Upper lobe of left lung (tissue), 6 donors: ENCODE measurements at regions not wholly inside any gene's neighbourhood (a gene's known extent, or its start where the extent isn't known, plus 50 kb on each side); places are given as distances from the start of the nearest gene placed in this dataset.

ENCODE experiments used
- ATAC-seq, 2 donors: fragments of 200-7000 bp; cut with Tn5 transposase; one replicate each; pipeline ENCODE4 v1.9.1; 2022; ENCODE audit warnings: mild to moderate bottlenecking in 2 of 2, moderate library complexity in 2 of 2; ENCODE audit not compliant: low FRiP score in 2 of 2
- DNase-seq, 2 donors: peaks; one replicate each; pipeline ENCODE4 v3.0.0-alpha.2; 2019 to 2020
- H3K27ac ChIP-seq, 4 donors: fragments of 200-600 bp; sonication (generic); one replicate each; pipeline ENCODE4 v1.5.1; 2016 to 2019
- H3K27me3 ChIP-seq, 4 donors: fragments of 200-600 bp; sonication (generic); one replicate each; pipeline ENCODE4 v1.5.1; 2017 to 2019
- H3K36me3 ChIP-seq, 4 donors: fragments of 200-600 bp; sonication (generic); one replicate each; pipeline ENCODE4 v1.5.1; 2016 to 2019
- H3K4me1 ChIP-seq, 4 donors: fragments of 200-600 bp; sonication (generic); one replicate each; pipeline ENCODE4 v1.5.1; 2018 to 2019
- H3K4me3 ChIP-seq, 4 donors: fragments of 200-600 bp; sonication (generic); one replicate each; pipeline ENCODE4 v1.5.1; 2017 to 2019; ENCODE audit warnings: mild to moderate bottlenecking in 2 of 4, moderate library complexity in 1 of 4
- H3K9me3 ChIP-seq, 4 donors: fragments of 200-600 bp; sonication (generic); one replicate each; pipeline ENCODE4 v1.5.1; 2018 to 2019
- CTCF ChIP-seq, 6 experiments: fragments of 450-650 bp in 4 of 6; fragments of 200-600 bp in 2 of 6; sonication (generic) in 2 of 6; IDR thresholded peaks; one replicate each; pipeline ENCODE4 v1.5.1; 2016 to 2019; ENCODE audit warnings: antibody characterized with exemption in 6 of 6
- EP300 ChIP-seq, 4 donors: sonication (generic); formaldehyde crosslinking; IDR thresholded peaks; one replicate each; pipeline ENCODE4 v1.5.1; 2017; ENCODE audit warnings: antibody characterized with exemption in 4 of 4, control low read depth in 2 of 4
- POLR2A ChIP-seq, 4 donors: fragments of 450-650 bp; IDR thresholded peaks; one replicate each; pipeline ENCODE4 v1.5.1; 2016 to 2017; ENCODE audit warnings: antibody characterized with exemption in 4 of 4, mild to moderate bottlenecking in 2 of 4
- POLR2AphosphoS5 ChIP-seq, 2 donors: sonication (generic); formaldehyde crosslinking; IDR thresholded peaks; one replicate each; pipeline ENCODE4 v1.5.1; 2017; ENCODE audit warnings: antibody characterized with exemption in 2 of 2
- WGBS, 2 donors: methylation state at CpG; one replicate each; pipeline ENCODE4 v1.1.5; 2017 to 2018; 5-methylcytosine and 5-hydroxymethylcytosine counted together
- donor health status: DM: no; HTN: no; CAD: no; lungs with moderate emphysema.
- donor health status: DM: no; HTN: yes; CAD: no; lungs with severe emphysema.

GRCh38 chr4:1464581-1465171 is 58.4 kb upstream of the NKX1-1 start:
- no peaks in the 10 kb centered on the region for H3K36me3 ChIP-seq
- 74 to 79% methylated on average over 12 to 13 of the region's 15 CpGs for WGBS, 2 donors
- peak in 1 of 2 donors; percentile 64 for DNase-seq
- H3K27ac ChIP-seq = no peak overlapping the region
- H3K9me3 ChIP-seq = no peaks in the 10 kb centered on the region
- H3K4me1 ChIP-seq = no peaks in the 10 kb centered on the region
- no peak overlapping the region for H3K4me3 ChIP-seq
- ATAC-seq = no peak
- TF ChIP-seq POLR2AphosphoS5 (IDR thresholded peaks at IDR 0.05) (no peak), POLR2A (IDR thresholded peaks at IDR 0.05) (no peak), EP300 (IDR thresholded peaks at IDR 0.05) (no peak), CTCF (IDR thresholded peaks at IDR 0.05) (no peak)
- H3K27me3 ChIP-seq = peaks cover 0 to 4% (median 0%) of the 10 kb centered on the region in 4 donors

GRCh38 chr4:1463927-1464540 is 57.8 kb upstream of the NKX1-1 start:
- TF ChIP-seq POLR2A (IDR thresholded peaks at IDR 0.05) (no peak), POLR2AphosphoS5 (IDR thresholded peaks at IDR 0.05) (no peak), EP300 (IDR thresholded peaks at IDR 0.05) (no peak), CTCF (IDR thresholded peaks at IDR 0.05) (no peak)
- no peak for ATAC-seq
- WGBS, 2 donors = 79 to 81% methylated on average over 14 to 19 of the region's 22 CpGs
- Histone ChIP-seq H3K9me3 (no peaks in the 10 kb centered on the region), H3K36me3 (no peaks in the 10 kb centered on the region), H3K4me1 (no peaks in the 10 kb centered on the region), H3K27ac (no peak overlapping the region), H3K4me3 (no peak overlapping the region), H3K27me3 (peaks cover 0 to 4% (median 1%) of the 10 kb centered on the region in 4 donors)
- peak in 1 of 2 donors; percentile 61 for DNase-seq

GRCh38 chr4:1463088-1463926 is 57.1 kb upstream of the NKX1-1 start:
- ATAC-seq (no peak), DNase-seq (peak in 1 of 2 donors; percentile 72)
- H3K4me1 ChIP-seq = no peaks in the 10 kb centered on the region
- peaks cover 0 to 6% (median 2%) of the 10 kb centered on the region in 4 donors for H3K27me3 ChIP-seq
- H3K9me3 ChIP-seq = no peaks in the 10 kb centered on the region
- TF ChIP-seq POLR2AphosphoS5 (IDR thresholded peaks at IDR 0.05) (no peak), CTCF (IDR thresholded peaks at IDR 0.05) (no peak), POLR2A (IDR thresholded peaks at IDR 0.05) (no peak), EP300 (IDR thresholded peaks at IDR 0.05) (no peak)
- H3K27ac ChIP-seq = no peak overlapping the region
- H3K36me3 ChIP-seq = no peaks in the 10 kb centered on the region
- H3K4me3 ChIP-seq = no peak overlapping the region
- 43 to 50% methylated on average over 15 to 30 of the region's 30 CpGs for WGBS, 2 donors

- TF ChIP-seq EP300 (IDR thresholded peaks at IDR 0.05) (no peak), CTCF (IDR thresholded peaks at IDR 0.05) (no peak), POLR2AphosphoS5 (IDR thresholded peaks at IDR 0.05) (no peak), POLR2A (IDR thresholded peaks at IDR 0.05) (no peak)
- H3K4me1 ChIP-seq = no peaks in the 10 kb centered on the region
- no peak overlapping the region for H3K4me3 ChIP-seq
These were observed 56.5 kb upstream of the NKX1-1 start for GRCh38 chr4:1462768-1463075.

More at GRCh38 chr4:1462768-1463075, 56.5 kb upstream of the NKX1-1 start:
- no peak for ATAC-seq
- no peak overlapping the region for H3K27ac ChIP-seq
- no peak for DNase-seq
- no peaks in the 10 kb centered on the region for H3K36me3 ChIP-seq
- no peaks in the 10 kb centered on the region for H3K9me3 ChIP-seq
- peaks cover 0 to 6% (median 2%) of the 10 kb centered on the region in 4 donors for H3K27me3 ChIP-seq
- 70 to 75% methylated on average over 14 of the region's 14 CpGs for WGBS, 2 donors
